ENCODE measurements at regions not wholly inside any gene's neighbourhood (a gene's known extent, or its start where the extent isn't known, plus 50 kb on each side); places are given as distances from the start of the nearest gene placed in this dataset.
"Not testable (repeated sequence)": the region's sequence is repeated elsewhere in the genome, so short reads cannot be mapped to it uniquely, and the experiment has no call there.

DNA sequence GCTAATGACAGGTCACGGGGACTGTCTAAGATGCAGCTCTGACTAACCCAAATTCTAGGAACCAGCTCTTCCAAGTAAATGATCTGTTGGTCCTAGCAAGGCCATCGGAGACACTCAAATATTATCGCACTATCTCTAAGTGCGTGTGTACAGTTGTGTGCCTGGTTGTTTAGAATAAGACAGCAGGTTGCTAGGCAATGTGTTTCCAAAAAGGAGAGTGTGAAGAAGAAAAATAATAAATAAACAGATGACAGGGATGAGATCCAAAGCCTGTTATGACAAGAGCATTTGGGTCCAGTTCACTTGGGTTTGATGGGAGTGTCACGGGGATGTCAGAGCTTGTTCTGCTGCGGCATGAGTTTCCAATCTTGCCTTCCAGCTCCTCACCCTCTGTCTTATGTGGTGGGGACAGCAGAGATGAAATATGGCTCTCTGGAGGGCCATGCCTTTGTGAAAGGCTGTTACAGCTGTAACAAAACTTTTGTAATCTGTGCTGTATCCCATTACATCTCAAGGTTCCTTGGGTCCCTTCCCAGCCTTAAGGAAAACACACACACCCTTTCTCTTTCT, 127.5 kb upstream of the TNP1 start:
- H3K4me3 ChIP-seq (ENCODE audit: low read depth, low read length) = no peak overlapping the region
- no peaks in the 10 kb centered on the region for H3K36me3 ChIP-seq (ENCODE audit: control insufficient read depth, insufficient read depth, low read length)
- CTCF ChIA-PET = no interaction called here
- POLR2A ChIA-PET = no interaction called here
- no peak for DNase-seq (ENCODE audit: low read depth)
- TF ChIP-seq, protein P1, sequence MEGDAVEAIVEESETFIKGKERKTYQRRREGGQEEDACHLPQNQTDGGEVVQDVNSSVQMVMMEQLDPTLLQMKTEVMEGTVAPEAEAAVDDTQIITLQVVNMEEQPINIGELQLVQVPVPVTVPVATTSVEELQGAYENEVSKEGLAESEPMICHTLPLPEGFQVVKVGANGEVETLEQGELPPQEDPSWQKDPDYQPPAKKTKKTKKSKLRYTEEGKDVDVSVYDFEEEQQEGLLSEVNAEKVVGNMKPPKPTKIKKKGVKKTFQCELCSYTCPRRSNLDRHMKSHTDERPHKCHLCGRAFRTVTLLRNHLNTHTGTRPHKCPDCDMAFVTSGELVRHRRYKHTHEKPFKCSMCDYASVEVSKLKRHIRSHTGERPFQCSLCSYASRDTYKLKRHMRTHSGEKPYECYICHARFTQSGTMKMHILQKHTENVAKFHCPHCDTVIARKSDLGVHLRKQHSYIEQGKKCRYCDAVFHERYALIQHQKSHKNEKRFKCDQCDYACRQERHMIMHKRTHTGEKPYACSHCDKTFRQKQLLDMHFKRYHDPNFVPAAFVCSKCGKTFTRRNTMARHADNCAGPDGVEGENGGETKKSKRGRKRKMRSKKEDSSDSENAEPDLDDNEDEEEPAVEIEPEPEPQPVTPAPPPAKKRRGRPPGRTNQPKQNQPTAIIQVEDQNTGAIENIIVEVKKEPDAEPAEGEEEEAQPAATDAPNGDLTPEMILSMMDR (IDR thresholded peaks at IDR 0.05; ENCODE audit: insufficient read depth, low read depth, low read length) = no peak
- H3K27me3 ChIP-seq (ENCODE audit: control insufficient read depth, insufficient read depth, low read length) = peaks cover 8% of the 10 kb centered on the region

DNA sequence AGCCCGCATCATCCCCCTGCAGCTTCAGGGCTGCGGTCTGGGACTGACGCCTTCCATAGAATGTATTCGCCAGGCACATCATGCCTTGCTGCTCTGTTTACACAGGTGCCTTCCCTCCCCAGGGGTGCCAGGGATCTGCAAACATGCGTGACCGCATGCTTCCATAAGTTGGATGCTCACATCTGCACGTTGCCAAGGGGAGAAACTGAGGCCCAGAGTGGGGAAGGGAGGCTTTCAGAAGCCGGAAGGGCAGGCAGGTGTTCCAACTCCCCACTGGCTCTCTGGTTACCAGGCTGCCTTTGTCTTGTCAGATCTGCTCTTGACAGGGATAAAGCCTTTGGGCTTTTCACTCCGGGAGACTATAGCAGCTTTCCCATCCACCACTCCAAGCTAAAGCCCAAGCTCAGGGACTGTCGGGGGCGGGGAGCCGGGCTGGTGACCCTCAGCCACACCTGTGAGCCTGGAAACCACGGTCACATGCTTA, 125.8 kb upstream of the TNP1 start:
- DNase-seq (ENCODE audit: low read depth) = no peak
- no peaks in the 10 kb centered on the region for H3K36me3 ChIP-seq (ENCODE audit: control insufficient read depth, insufficient read depth, low read length)
- POLR2A ChIA-PET = no interaction called here
- CTCF ChIA-PET = no interaction called here
- TF ChIP-seq, protein P1 (IDR thresholded peaks at IDR 0.05; ENCODE audit: insufficient read depth, low read depth, low read length) = no peak
- no peak overlapping the region for H3K4me3 ChIP-seq (ENCODE audit: low read depth, low read length)
- H3K27me3 ChIP-seq (ENCODE audit: control insufficient read depth, insufficient read depth, low read length) = peaks cover 8% of the 10 kb centered on the region

DNA sequence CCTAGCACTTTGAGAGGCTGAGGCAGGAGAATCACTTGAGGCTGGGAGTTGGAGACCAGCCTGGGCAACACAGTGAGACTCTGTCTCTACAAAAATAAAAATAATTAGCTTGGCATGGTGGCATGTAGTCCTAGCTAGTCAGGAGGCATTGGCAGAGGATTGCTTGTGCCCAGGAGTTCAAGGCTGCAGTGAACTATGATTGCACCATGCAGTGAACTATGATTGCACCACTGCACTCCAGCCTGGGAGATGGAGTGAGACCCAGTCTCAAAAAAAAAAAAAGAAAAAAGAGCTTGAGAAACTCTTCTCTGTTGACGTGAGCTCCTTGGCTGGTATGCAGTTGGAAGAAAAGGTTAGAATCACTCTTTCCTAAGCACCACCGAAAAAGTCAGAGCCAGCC, 125.1 kb upstream of the TNP1 start:
- peaks cover 8% of the 10 kb centered on the region for H3K27me3 ChIP-seq (ENCODE audit: control insufficient read depth, insufficient read depth, low read length)
- H3K4me3 ChIP-seq (ENCODE audit: low read depth, low read length) = no peak overlapping the region
- no peak for DNase-seq (ENCODE audit: low read depth)
- ChIA-PET CTCF (interaction anchor here (0.6 kb wide), 1 partner anchor 244 kb away, joined by 3 read pairs; no protein-coding TSS in a partner anchor), POLR2A (no interaction called here)
- TF ChIP-seq, protein P1 (IDR thresholded peaks at IDR 0.05; ENCODE audit: insufficient read depth, low read depth, low read length) = no peak
- no peaks in the 10 kb centered on the region for H3K36me3 ChIP-seq (ENCODE audit: control insufficient read depth, insufficient read depth, low read length)

DNA sequence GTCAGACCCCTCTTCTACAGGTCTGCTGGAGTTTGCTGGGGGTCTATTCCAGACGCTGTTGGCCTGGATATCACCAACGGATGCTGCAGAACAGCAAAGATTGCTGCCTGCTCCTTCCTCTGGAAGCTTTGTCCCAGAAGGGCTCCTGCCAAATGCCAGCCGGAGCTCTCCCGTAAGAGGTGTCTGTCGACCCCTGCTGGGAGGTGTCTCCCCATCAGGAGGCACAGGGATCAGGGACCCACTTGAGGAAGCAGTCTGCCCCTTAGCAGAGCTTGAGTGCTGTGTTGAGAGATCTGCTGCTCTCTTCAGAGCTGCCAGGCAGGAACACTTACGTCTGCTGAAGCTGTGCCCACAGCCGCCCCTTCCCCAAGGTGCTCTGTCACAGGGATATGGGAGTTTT, 122.1 kb upstream of the TNP1 start:
- H3K27me3 ChIP-seq (ENCODE audit: control insufficient read depth, insufficient read depth, low read length); H3K36me3 ChIP-seq (ENCODE audit: control insufficient read depth, insufficient read depth, low read length); POLR2A ChIA-PET; H3K4me3 ChIP-seq (ENCODE audit: low read depth, low read length); DNase-seq (ENCODE audit: low read depth): not testable (repeated sequence)
- CTCF ChIA-PET = interaction anchor here (1.0 to 1.2 kb wide), 2 partner anchors 10 to 12 kb away, joined by 3 to 4 read pairs; no protein-coding TSS in a partner anchor

DNA sequence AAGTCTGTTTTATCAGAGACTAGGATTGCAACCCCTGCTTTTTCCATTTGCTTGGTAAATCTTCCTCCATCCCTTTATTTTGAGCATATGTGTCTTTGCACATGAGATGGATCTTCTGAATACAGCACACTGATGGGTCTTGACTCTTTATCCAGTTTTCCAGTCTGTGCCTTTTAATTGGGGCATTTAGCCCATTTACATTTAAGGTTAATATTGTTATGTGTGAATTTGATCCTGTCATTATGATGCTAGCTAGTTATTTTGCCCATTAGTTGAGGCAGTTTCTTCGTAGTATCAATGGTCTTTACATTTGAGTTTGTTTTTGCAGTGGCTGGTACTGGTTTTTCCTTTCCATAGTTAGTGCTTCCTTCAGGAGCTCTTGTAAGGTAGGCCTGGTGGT, 120.6 kb upstream of the TNP1 start:
- CTCF ChIA-PET = interaction anchor here (1.2 kb wide), 1 partner anchor 10 kb away, joined by 3 read pairs; no protein-coding TSS in a partner anchor
- DNase-seq (ENCODE audit: low read depth); H3K27me3 ChIP-seq (ENCODE audit: control insufficient read depth, insufficient read depth, low read length); H3K36me3 ChIP-seq (ENCODE audit: control insufficient read depth, insufficient read depth, low read length); H3K4me3 ChIP-seq (ENCODE audit: low read depth, low read length); POLR2A ChIA-PET: not testable (repeated sequence)

DNA sequence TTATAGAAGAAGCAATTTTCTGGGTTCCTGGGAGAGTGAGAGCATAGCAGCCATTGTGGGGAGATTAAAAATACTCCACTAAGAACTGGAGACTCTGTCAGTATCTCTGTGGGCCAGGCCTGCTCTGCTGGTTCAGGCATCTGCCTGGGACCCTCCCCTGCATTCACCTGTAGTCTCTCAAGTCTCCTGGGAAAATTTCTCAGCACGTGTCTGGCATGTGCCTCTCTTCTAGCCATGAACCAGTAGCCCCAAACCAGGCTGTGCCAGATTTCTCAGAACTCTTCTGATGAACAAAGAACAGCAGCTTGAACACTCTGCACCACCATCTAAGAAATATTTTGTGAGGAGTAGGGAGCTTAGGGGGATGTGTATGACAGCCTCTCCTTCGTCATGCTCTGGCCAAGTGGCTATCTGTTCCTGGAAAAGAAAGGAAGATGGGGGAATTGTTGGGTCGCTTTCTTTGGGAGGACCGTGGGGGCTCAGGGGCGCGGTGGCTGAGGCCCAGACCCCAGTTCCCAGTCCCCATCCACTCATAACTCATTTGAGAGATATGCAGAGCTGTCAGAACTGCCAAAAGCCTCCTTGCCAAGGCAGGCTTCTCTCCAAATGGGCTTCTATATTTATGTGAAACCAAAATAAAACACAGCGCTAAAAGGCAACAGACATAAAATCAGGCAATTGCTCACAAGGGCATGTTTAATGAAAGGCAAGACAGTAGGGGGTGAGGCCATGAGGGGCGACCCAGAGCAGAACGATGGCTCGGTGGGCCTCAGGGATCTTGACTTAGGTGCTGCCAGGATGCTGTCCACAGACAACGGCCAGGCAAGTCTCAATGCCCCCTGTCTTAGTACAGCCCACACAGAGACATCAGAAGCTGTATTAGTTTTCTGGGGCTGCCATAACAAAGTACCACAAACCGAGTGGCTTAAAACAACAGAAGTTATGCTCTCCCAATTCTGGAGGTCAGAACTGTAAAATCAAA, 114.7 kb upstream of the TNP1 start:
- Histone ChIP-seq H3K4me3 (ENCODE audit: low read depth, low read length) (no peak overlapping the region), H3K27me3 (ENCODE audit: control insufficient read depth, insufficient read depth, low read length) (peaks cover 2% of the 10 kb centered on the region; the same call in 1 of the 2 replicates), H3K36me3 (ENCODE audit: control insufficient read depth, insufficient read depth, low read length) (no peaks in the 10 kb centered on the region)
- TF ChIP-seq, protein P1 (IDR thresholded peaks at IDR 0.05; ENCODE audit: insufficient read depth, low read depth, low read length) = no peak
- ChIA-PET POLR2A (no interaction called here), CTCF (no interaction called here)
- DNase-seq (ENCODE audit: low read depth) = no peak

Measured in BJ (cell line).